Activated CD8-positive, alpha-beta T cell treated with anti-CD3 and anti-CD28 coated beads, Interleukin-2, amount 10 ng/mL, durations not matched to agents 7 days and 5 days (primary cell): ENCODE measurements at regions not wholly inside any gene's neighbourhood (a gene's known extent, or its start where the extent isn't known, plus 50 kb on each side); places are given as distances from the start of the nearest gene placed in this dataset.

Experiments used
- ATAC-seq: fragments of 150-1000 bp; cut with Tn5 transposase; one replicate; pipeline ENCODE4 v1.10.0; 2021; ENCODE audit warnings: moderate library complexity
- CTCF ChIA-PET: fragments of 350-600 bp; sonication (Branson Sonifier 250); formaldehyde crosslinking; loops from one replicate; lab custom pipeline; 2021; ENCODE audit warnings: antibody characterized with exemption; lab: Charles Lee
- POLR2A ChIA-PET: fragments of 350-600 bp; sonication (Branson Sonifier 250); formaldehyde crosslinking; loops from one replicate; lab custom pipeline; 2021; ENCODE audit warnings: antibody characterized with exemption; lab: Charles Lee
- DNase-seq: peaks from one replicate; pipeline ENCODE4 v3.0.0-alpha.2; 2020
- H3K27ac Mint-ChIP-seq: one replicate; pipeline ENCODE4 v1.8.0; 2021; ENCODE audit warnings: mild to moderate bottlenecking, mixed read lengths
- H3K27me3 Mint-ChIP-seq: one replicate; pipeline ENCODE4 v1.8.0; 2021; ENCODE audit warnings: low read depth, mixed read lengths
- H3K36me3 Mint-ChIP-seq: one replicate; pipeline ENCODE4 v1.8.0; 2021; ENCODE audit warnings: low read depth, mixed read lengths
- H3K4me1 Mint-ChIP-seq: one replicate; pipeline ENCODE4 v1.8.0; 2021; ENCODE audit warnings: low read depth, mixed read lengths
- H3K4me3 Mint-ChIP-seq: one replicate; pipeline ENCODE4 v1.8.0; 2021; ENCODE audit warnings: mild to moderate bottlenecking, mixed read lengths
- H3K9me3 Mint-ChIP-seq: one replicate; pipeline ENCODE4 v1.8.0; 2022; ENCODE audit warnings: mixed read lengths; ENCODE audit not compliant: insufficient read depth

DNA sequence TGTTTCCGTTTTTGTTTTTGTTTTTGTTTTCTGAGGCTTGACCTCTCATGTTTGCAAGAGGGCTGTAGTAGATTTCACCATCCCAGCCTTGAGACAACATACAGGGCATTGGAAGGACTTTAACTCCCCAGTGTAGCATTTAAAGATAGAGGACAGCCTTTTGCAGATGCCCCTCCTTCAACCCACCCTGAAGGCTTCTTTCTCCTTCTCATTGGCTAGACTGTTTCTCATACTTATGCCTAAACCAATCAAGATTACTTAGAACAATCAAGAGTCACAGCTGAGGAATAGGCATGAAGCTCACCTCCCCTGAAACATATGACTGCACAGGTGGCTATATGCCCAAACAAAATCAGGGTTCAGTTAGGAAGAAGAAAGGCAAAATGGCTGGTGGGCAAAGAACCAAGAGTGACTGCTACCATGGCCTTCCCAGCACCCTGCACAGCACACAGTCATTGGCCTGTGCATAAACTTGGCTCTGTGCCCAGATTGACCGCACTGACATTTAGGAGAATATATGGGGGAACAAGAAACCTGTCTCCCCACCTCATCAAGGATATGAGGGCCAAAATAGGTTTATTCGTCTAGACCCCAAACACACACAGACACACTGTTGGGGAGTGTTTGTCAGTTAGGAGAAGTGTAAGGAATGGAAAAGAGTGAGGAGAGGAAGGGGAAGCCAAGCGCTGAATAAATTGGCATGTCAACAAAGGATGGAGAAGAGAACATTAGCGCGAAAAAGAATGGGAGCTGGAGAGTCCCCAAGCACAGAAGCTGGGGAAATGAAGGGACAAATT lies 137.3 kb upstream of the RANBP3L start:
- ChIA-PET CTCF (no interaction called here), POLR2A (no interaction called here)
- H3K27ac Mint-ChIP-seq = no peak overlapping the region
- peaks cover 6% of the 10 kb centered on the region for H3K27me3 Mint-ChIP-seq
- no peaks in the 10 kb centered on the region for H3K36me3 Mint-ChIP-seq
- H3K9me3 Mint-ChIP-seq = no peaks in the 10 kb centered on the region
- no peak overlapping the region for H3K4me3 Mint-ChIP-seq
- DNase-seq (no peak), ATAC-seq (no peak)
- H3K4me1 Mint-ChIP-seq = peaks cover 11% of the 10 kb centered on the region

DNA sequence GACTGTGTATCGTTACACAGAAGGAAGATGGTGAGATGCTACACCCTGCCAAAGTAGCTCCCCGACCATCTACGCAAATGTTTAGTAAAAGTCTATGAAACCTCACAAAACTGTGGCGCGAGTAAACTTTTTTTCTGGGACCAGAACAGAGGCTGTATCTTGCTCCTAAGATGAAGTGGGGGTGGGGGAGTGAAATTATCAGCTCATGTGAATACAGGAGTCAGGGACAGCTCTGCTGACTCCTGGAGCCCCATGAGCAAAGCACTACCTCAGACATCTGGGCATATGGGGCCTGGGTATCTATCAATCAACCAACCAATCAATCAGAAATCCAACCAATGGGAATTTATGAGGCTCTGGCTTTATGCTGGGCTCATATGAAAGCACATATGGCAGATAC lies 138.6 kb upstream of the RANBP3L start:
- DNase-seq = no peak
- Mint-ChIP-seq H3K36me3 (no peaks in the 10 kb centered on the region), H3K27ac (no peak overlapping the region), H3K9me3 (no peaks in the 10 kb centered on the region), H3K27me3 (peaks cover 6% of the 10 kb centered on the region), H3K4me3 (no peak overlapping the region), H3K4me1 (peaks cover 11% of the 10 kb centered on the region)
- ChIA-PET CTCF (no interaction called here), POLR2A (no interaction called here)
- ATAC-seq = no peak

DNA sequence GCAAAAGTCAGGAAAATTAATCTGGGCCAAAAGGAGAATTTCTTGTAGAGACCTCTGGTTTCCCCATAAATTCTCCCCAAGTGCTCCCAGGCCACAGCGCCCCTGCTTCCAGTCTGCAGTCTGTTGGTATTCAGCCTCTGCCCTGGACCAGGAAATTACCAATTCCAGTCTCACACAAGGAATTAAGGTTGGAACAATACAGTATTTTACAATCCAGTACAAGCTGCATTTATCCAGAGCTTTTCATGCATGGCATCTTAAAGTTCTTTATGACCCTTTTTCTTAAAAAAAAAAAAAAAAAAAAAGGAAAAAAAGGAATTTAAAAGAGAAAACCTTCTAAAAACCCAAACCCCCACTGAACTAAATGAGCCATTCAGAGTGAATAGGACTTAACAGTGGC lies 139.6 kb upstream of the RANBP3L start:
- ATAC-seq (no peak), DNase-seq (no peak)
- no peak overlapping the region for H3K27ac Mint-ChIP-seq
- peaks cover 11% of the 10 kb centered on the region for H3K4me1 Mint-ChIP-seq
- no peak overlapping the region for H3K4me3 Mint-ChIP-seq
- no peaks in the 10 kb centered on the region for H3K9me3 Mint-ChIP-seq
- H3K27me3 Mint-ChIP-seq = peaks cover 5% of the 10 kb centered on the region
- CTCF ChIA-PET = interaction anchor here (1.1 kb wide), 1 partner anchor 9 kb away, joined by 3 read pairs; no protein-coding TSS in a partner anchor
- POLR2A ChIA-PET = no interaction called here
- no peaks in the 10 kb centered on the region for H3K36me3 Mint-ChIP-seq

DNA sequence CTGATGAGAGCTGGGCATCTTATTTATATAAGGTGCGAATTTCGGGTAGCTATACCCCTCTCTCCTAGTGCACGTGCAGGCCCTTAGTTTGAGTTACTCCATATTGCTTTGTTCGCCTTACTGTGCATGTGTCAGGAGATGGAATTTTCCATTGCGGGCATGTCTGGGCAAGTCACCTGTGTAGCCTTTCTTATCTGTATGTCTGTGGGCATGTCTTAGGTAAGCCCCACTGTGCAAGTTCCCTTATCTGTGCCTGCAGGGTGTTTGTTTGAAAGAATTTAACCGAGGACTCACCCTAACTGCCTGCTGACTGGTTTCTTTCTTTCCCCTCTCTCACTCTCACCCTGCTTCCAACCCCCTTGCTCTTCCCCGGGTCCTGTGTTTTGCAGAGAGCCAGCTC lies 140.7 kb upstream of the RANBP3L start:
- ChIA-PET CTCF (interaction anchor here (1.0 kb wide), 1 partner anchor 200 kb away, joined by 3 read pairs; the partner anchor contains the start of gene NADK2), POLR2A (no interaction called here)
- no peak for DNase-seq
- Mint-ChIP-seq H3K27me3 (peaks cover 5% of the 10 kb centered on the region), H3K4me1 (peaks cover 11% of the 10 kb centered on the region), H3K36me3 (no peaks in the 10 kb centered on the region), H3K9me3 (no peaks in the 10 kb centered on the region), H3K27ac (peak overlapping the region; percentile 32), H3K4me3 (no peak overlapping the region)
- ATAC-seq = no peak

DNA sequence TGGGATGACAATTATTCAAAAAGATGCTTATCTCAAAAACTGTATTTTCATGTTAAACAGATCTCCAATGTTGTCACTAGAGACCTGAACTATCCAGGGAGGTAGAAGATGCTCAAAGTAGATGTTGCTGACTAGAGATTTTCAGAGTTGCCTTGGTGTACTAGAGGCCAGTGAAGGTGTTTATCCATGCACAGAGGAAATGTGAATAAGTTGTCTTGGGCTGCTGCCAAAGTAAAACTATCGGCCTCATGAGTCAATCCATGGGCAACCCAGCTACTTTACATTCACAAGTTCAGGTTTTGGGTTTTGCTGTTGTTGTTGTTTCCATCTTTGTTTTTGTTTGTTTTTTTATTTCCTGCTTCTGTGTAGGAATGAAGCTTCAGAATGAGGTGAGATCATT lies 141.1 kb upstream of the RANBP3L start:
- H3K27me3 Mint-ChIP-seq = peaks cover 5% of the 10 kb centered on the region
- no peaks in the 10 kb centered on the region for H3K9me3 Mint-ChIP-seq
- peaks cover 11% of the 10 kb centered on the region for H3K4me1 Mint-ChIP-seq
- no peak for DNase-seq
- H3K4me3 Mint-ChIP-seq = no peak overlapping the region
- H3K36me3 Mint-ChIP-seq = no peaks in the 10 kb centered on the region
- CTCF ChIA-PET = interaction anchor here (1.0 to 1.2 kb wide), 2 partner anchors 65 to 201 kb away, joined by 3 to 4 read pairs; partner anchors contain the start of gene NADK2
- H3K27ac Mint-ChIP-seq = peak overlapping the region; percentile 32
- no peak for ATAC-seq
- POLR2A ChIA-PET = no interaction called here

DNA sequence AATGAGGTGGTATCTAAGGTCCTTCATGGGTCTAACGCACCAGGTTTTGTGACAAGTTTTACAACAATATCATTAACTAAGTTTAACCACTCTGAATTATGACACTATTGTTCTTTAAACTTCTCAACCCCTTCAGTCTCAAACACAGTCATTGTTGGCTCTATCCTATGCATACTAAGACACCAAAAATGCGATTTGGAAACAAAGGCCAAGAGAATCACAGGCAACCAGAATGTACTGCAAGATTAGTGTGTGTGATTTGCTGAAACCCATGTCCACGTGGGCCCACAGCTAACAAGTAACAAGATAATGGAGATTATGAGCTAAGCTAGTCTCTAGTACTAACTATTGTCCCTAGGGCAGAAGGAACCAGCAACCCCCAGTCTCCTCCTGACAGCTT lies 142.2 kb upstream of the RANBP3L start:
- ATAC-seq (no peak), DNase-seq (no peak)
- Mint-ChIP-seq H3K36me3 (no peaks in the 10 kb centered on the region), H3K4me1 (peaks cover 11% of the 10 kb centered on the region), H3K9me3 (no peaks in the 10 kb centered on the region), H3K4me3 (no peak overlapping the region), H3K27ac (no peak overlapping the region), H3K27me3 (peaks cover 3% of the 10 kb centered on the region)
- CTCF ChIA-PET = interaction anchor here (1.2 kb wide), 1 partner anchor 64 kb away, joined by 4 read pairs; no protein-coding TSS in a partner anchor
- POLR2A ChIA-PET = no interaction called here

DNA sequence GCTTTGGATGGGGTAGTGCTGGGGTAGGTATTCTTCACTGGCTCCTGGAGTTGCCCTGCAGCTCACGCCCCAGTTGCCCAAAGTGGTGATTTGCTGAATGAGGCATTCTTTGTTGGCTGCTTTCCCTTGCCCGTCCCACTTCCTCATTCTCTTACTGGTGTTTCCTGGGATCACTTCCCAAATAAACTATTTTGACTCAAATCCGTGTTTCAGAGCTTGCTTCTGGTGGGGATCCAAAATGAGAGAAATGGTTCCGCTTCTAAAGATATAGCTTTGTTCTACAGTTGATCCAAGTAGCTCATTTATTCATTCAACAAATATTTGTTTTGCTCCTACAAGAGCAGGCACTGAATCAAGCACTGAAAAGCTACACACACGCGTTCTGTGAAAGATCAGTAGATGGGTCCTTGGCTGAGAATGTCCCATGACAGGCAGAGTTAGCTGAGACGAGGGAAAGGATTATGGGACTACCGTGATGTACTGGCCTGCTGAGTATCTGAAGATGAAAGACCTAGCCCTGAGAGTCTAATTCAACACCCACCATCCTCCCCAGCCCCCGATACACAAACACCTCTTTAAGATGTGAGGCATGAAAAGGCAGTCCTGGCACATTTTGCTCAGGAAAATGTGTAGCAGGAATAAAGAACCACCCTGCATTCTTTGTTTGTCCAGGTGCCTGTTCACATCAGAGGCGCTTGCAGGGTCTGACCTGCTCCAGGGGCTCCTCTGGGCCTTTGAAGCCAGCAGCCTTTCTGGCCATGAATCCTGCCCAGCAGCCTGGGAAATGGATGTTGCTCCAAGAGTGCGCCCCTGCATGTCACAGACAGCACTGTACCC lies 143.1 kb upstream of the RANBP3L start:
- H3K4me3 Mint-ChIP-seq = no peak overlapping the region
- H3K27me3 Mint-ChIP-seq = no peaks in the 10 kb centered on the region
- no peaks in the 10 kb centered on the region for H3K9me3 Mint-ChIP-seq
- no peaks in the 10 kb centered on the region for H3K36me3 Mint-ChIP-seq
- DNase-seq = no peak
- peaks cover 11% of the 10 kb centered on the region for H3K4me1 Mint-ChIP-seq
- POLR2A ChIA-PET = no interaction called here
- ATAC-seq = no peak
- H3K27ac Mint-ChIP-seq = no peak overlapping the region
- CTCF ChIA-PET = no interaction called here

DNA sequence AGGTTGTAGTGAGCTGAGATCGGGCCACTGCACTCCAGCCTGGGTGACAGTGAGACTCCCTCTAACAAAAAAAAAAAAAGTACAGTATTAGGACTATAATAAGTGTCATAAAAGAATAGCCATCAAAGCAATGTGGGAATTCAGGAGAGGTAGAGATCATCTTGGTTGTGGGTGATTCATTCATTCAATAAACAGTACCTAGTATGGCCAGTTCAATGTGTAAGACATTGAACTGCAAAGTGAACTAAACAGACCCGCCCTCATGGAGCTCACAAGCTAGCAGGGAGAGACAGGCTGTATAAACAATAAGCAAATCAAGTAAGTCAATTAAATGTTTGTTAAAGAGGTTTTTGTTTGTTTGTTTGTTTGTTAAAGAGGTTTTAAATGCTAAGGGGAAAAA lies 146.1 kb upstream of the RANBP3L start:
- ChIA-PET CTCF (no interaction called here), POLR2A (no interaction called here)
- peaks cover 2% of the 10 kb centered on the region for H3K4me1 Mint-ChIP-seq
- H3K27ac Mint-ChIP-seq = no peak overlapping the region
- no peaks in the 10 kb centered on the region for H3K36me3 Mint-ChIP-seq
- H3K27me3 Mint-ChIP-seq = peaks cover 4% of the 10 kb centered on the region
- DNase-seq (no peak), ATAC-seq (no peak)
- H3K9me3 Mint-ChIP-seq = no peaks in the 10 kb centered on the region
- H3K4me3 Mint-ChIP-seq = no peak overlapping the region

DNA sequence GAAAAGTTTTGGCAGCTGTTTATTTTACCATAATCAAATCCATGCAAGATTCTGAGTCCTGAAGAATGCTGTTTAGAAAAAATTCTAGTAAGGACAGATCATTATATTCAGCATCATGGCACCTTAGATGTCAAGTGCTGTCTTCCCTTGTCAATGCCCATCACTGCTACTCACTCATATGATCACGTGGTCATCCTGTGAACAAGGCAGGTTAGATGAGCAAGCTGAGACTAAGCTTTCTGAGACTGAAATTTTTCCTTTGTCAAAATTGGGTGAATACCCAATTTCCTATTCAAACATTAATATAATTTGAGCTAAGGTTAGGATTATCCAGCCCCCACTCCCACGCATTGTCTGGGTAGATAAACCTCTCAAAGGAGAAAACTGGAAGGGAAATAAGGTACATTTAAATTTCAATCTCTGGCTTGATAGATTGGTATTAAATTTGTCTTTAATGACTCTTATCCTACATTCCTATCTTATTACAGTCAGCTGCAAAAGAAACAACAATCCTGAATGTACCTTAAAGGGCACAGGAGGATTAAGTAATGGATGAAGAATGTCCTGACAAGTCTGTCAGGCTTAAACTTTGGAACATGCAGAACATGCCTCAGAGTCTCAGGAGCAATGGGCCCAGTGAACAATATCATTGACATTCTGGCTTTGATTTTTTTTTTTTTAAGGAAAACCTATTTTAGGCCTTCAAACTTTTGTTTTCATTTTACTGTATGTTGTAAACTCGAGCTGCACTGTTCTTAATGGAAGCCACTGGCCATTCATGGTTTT lies 148.7 kb upstream of the RANBP3L start:
- Mint-ChIP-seq H3K36me3 (no peaks in the 10 kb centered on the region), H3K27me3 (peaks cover 4% of the 10 kb centered on the region), H3K4me3 (no peak overlapping the region), H3K27ac (no peak overlapping the region), H3K9me3 (no peaks in the 10 kb centered on the region), H3K4me1 (no peaks in the 10 kb centered on the region)
- ChIA-PET CTCF (interaction anchor here (0.7 kb wide), 1 partner anchor 9 kb away, joined by 3 read pairs; no protein-coding TSS in a partner anchor), POLR2A (no interaction called here)
- ATAC-seq (no peak), DNase-seq (no peak)

DNA sequence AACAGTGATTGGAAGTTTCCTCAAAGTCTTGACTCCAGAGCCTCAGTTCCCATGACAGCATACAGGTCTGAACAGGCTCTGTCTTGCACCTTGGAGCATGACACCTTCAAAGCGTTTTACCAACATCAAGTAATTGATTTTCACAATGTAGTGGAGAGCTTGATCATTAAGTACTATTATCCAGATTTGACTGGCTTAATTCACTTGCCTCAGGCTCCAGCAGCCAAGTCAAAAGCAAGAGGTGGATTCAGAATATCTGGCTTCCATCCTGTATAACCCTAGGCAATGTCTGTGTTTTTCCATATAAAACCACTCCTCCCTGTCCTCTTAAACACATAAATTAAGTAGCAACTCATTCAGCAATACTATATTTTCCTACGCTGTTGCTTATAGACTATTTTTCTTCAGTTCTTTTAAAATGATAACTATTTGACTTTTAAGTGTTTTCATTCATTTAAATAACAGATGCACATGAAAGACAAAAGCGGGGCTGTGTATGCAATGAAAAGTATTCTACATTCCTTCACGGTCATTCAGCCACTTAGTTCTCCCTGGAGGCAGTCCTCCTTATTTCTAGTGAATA lies 150.8 kb upstream of the RANBP3L start:
- H3K36me3 Mint-ChIP-seq = no peaks in the 10 kb centered on the region
- H3K4me3 Mint-ChIP-seq = no peak overlapping the region
- H3K4me1 Mint-ChIP-seq = no peaks in the 10 kb centered on the region
- no peaks in the 10 kb centered on the region for H3K9me3 Mint-ChIP-seq
- ATAC-seq = no peak
- no peak for DNase-seq
- peaks cover 4% of the 10 kb centered on the region for H3K27me3 Mint-ChIP-seq
- ChIA-PET POLR2A (no interaction called here), CTCF (no interaction called here)
- H3K27ac Mint-ChIP-seq = no peak overlapping the region

DNA sequence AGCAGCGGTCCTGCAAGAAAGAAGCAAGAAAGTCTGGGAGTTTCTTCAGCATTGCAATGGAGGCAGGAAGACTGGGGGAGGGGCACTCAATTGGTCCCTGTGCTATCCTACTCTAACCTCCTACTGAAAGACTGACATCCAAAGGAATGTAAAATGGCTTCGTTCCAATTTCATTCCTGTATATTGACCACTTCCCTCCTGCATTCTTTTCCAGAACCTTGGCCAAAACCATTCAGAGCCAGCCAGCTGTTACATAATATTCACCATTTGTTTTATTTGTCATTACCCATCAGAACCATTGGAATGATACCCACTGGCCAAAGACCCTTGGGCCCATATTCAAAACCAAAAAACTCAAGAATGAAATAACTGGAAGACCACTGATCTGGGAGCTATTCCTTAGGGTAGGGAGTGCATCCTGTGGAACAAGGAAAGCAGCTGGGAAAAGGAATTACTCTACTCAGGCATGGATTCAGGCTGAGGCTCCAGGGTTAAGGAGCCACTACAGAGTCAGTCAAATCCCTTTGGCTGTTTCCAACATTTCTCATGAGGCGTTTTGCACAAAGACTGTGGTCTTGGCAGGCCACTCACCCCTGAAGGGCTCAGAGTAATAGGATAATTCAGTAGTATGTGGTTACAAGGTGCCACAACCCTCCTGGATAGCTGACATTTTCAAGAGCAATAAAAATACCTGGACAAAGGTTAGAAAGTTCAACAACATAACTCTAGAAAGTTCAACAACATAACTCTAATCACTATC lies 148.7 kb upstream of the SLC1A3 start:
- Mint-ChIP-seq H3K4me1 (no peaks in the 10 kb centered on the region), H3K27ac (no peak overlapping the region), H3K27me3 (no peaks in the 10 kb centered on the region), H3K9me3 (no peaks in the 10 kb centered on the region), H3K36me3 (no peaks in the 10 kb centered on the region), H3K4me3 (no peak overlapping the region)
- CTCF ChIA-PET = no interaction called here
- POLR2A ChIA-PET = no interaction called here
- no peak for DNase-seq
- no peak for ATAC-seq
